ENCODE measurements at regions not wholly inside any gene's neighbourhood (a gene's known extent, or its start where the extent isn't known, plus 50 kb on each side); places are given as distances from the start of the nearest gene placed in this dataset.

- Histone ChIP-seq H3K9ac (ENCODE audit: low read length) (no peak overlapping the region), H3K36me3 (ENCODE audit: control insufficient read depth, insufficient read depth, low read length, severe bottlenecking) (no peaks in the 10 kb centered on the region), H3K4me3 (ENCODE audit: low read length) (no peak overlapping the region), H3K9me3 (ENCODE audit: control insufficient read depth, low read length) (peaks cover 26% of the 10 kb centered on the region), H3K4me1 (ENCODE audit: control insufficient read depth, insufficient read depth, low read length) (no peaks in the 10 kb centered on the region), H3K27me3 (replicated peaks; ENCODE audit: control insufficient read depth, insufficient read depth, low read length) (no peaks in the 10 kb centered on the region)
- DNase-seq (ENCODE audit: low read depth), result no peak
Observed at GRCh38 chr14:101351146-101351545, 210.1 kb upstream of the DIO3 start.

DNA sequence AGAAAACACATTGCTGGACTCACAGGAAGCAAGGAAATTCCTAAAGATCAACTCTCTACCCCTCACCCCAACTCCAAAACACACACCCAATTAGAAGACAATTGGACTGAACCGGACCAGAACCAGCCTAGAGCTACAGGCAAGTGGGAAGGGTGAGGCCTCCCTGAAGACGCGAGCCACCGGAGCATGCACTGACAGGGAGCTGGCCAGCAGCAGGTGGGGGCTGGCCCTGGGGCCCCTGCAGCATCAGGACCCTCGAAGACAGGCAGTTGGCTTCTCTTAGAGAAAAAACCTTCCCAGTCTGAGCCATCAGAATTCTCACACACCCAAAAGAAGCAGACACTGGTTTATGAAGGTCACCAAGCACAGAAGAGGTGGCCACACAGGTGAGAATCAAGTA is 209.5 kb upstream of the DIO3 start:
- no peaks in the 10 kb centered on the region for H3K36me3 ChIP-seq (ENCODE audit: control insufficient read depth, insufficient read depth, low read length, severe bottlenecking)
- H3K9ac ChIP-seq (ENCODE audit: low read length), result no peak overlapping the region
- H3K4me3 ChIP-seq (ENCODE audit: low read length), result no peak overlapping the region
- no peak for DNase-seq (ENCODE audit: low read depth)
- no peaks in the 10 kb centered on the region for H3K27me3 ChIP-seq (replicated peaks; ENCODE audit: control insufficient read depth, insufficient read depth, low read length)
- peaks cover 22% of the 10 kb centered on the region for H3K9me3 ChIP-seq (ENCODE audit: control insufficient read depth, low read length)
- no peaks in the 10 kb centered on the region for H3K4me1 ChIP-seq (ENCODE audit: control insufficient read depth, insufficient read depth, low read length)

GRCh38 chr14:101352567-101352966 is 208.7 kb upstream of the DIO3 start:
- Histone ChIP-seq H3K4me3 (ENCODE audit: low read length) (no peak overlapping the region), H3K9ac (ENCODE audit: low read length) (no peak overlapping the region), H3K27me3 (replicated peaks; ENCODE audit: control insufficient read depth, insufficient read depth, low read length) (no peaks in the 10 kb centered on the region), H3K36me3 (ENCODE audit: control insufficient read depth, insufficient read depth, low read length, severe bottlenecking) (no peaks in the 10 kb centered on the region), H3K4me1 (ENCODE audit: control insufficient read depth, insufficient read depth, low read length) (no peaks in the 10 kb centered on the region), H3K9me3 (ENCODE audit: control insufficient read depth, low read length) (peaks cover 22% of the 10 kb centered on the region)
- no peak for DNase-seq (ENCODE audit: low read depth)

DNA sequence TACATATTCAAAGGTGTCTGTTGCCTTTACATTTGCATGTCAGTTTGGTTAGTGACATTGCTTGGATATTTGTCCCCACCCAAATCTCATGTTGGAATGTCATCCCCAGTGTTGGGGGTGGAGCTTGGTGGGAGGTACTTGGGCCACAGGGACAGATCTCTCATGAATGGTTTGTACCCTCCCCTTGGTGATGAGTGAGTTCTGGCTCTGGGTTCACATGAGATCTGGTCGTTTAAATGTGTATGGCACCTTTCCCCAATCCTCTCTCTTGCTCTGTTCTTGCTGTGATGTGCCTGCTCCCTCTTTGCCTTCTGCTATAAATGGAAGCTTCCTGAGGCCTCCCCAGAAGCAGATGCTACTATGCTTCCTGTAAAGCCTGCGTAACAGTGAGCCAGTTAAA is 207.9 kb upstream of the DIO3 start:
- H3K4me3 ChIP-seq (ENCODE audit: low read length), result no peak overlapping the region
- no peaks in the 10 kb centered on the region for H3K4me1 ChIP-seq (ENCODE audit: control insufficient read depth, insufficient read depth, low read length)
- no peak for DNase-seq (ENCODE audit: low read depth)
- H3K9ac ChIP-seq (ENCODE audit: low read length), result no peak overlapping the region
- H3K9me3 ChIP-seq (ENCODE audit: control insufficient read depth, low read length), result peaks cover 22% of the 10 kb centered on the region
- H3K36me3 ChIP-seq (ENCODE audit: control insufficient read depth, insufficient read depth, low read length, severe bottlenecking), result no peaks in the 10 kb centered on the region
- H3K27me3 ChIP-seq (replicated peaks; ENCODE audit: control insufficient read depth, insufficient read depth, low read length), result no peaks in the 10 kb centered on the region

DNA sequence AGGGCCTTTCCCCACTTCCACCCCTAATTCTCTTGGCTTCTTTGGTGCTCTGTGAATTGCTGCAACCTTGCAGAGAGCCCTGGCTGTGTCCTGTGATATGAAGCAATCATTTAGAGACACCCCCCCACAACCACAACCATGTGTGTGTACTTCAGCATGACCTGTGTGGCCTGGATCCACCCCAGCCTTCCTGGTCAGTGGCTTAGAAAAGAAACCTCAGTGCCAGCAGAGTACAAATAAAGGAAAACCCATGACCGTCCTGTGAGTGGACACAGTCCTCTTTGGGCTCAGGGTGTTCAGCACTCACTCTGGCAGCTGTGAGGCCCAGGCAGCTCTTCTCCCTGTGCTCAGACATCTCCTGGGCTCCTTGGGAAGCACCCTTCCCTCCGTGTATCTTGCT is 206.6 kb upstream of the DIO3 start:
- no peak for DNase-seq (ENCODE audit: low read depth)
- Histone ChIP-seq H3K4me1 (ENCODE audit: control insufficient read depth, insufficient read depth, low read length) (peaks cover 10% of the 10 kb centered on the region), H3K9me3 (ENCODE audit: control insufficient read depth, low read length) (peaks cover 22% of the 10 kb centered on the region), H3K27me3 (replicated peaks; ENCODE audit: control insufficient read depth, insufficient read depth, low read length) (no peaks in the 10 kb centered on the region), H3K36me3 (ENCODE audit: control insufficient read depth, insufficient read depth, low read length, severe bottlenecking) (no peaks in the 10 kb centered on the region), H3K9ac (ENCODE audit: low read length) (no peak overlapping the region), H3K4me3 (ENCODE audit: low read length) (no peak overlapping the region)

DNA sequence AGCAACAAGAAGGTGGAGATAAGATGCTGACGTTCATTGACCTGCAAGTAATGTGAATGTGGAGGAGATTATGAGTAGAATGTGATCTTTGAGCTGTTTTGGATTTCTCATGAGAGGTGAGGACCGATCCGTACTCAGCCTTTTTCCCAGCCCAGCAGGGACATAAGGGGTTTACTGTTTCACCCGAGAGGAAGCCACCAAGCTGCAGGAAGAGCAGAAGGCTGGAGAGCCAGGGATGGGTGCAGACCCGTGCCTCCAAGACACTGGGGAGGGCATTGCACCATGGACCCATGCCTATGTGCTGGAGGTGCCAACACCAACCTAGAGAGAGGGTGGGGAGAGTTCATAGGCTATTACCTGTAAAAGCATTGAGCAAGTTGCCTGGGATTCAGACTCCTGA is 206.0 kb upstream of the DIO3 start:
- Histone ChIP-seq H3K36me3 (ENCODE audit: control insufficient read depth, insufficient read depth, low read length, severe bottlenecking) (no peaks in the 10 kb centered on the region), H3K4me3 (ENCODE audit: low read length) (no peak overlapping the region), H3K4me1 (ENCODE audit: control insufficient read depth, insufficient read depth, low read length) (peaks cover 16% of the 10 kb centered on the region), H3K9ac (ENCODE audit: low read length) (no peak overlapping the region), H3K9me3 (ENCODE audit: control insufficient read depth, low read length) (peaks cover 22% of the 10 kb centered on the region), H3K27me3 (replicated peaks; ENCODE audit: control insufficient read depth, insufficient read depth, low read length) (no peaks in the 10 kb centered on the region)
- no peak for DNase-seq (ENCODE audit: low read depth)

DNA sequence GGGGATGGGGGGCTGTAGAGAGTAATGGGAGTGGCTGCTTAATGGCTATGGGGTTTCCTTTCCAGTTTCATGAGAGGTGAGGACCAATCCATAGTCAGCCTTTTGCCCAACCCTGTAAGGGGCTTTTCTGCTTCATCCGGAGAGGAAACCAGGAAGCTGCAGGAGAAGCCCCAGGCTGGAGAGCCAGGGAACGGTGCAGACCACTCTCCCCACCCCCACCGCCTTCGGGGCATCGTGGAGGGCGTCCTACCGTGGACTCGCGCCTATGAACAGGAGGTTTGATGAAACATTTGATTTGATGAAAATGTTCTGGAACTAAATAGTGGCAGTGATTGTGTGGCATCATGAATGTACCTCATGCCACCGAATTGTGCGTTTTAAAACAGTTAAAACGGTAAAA is 204.3 kb upstream of the DIO3 start:
- DNase-seq (ENCODE audit: low read depth), result no peak

DNA sequence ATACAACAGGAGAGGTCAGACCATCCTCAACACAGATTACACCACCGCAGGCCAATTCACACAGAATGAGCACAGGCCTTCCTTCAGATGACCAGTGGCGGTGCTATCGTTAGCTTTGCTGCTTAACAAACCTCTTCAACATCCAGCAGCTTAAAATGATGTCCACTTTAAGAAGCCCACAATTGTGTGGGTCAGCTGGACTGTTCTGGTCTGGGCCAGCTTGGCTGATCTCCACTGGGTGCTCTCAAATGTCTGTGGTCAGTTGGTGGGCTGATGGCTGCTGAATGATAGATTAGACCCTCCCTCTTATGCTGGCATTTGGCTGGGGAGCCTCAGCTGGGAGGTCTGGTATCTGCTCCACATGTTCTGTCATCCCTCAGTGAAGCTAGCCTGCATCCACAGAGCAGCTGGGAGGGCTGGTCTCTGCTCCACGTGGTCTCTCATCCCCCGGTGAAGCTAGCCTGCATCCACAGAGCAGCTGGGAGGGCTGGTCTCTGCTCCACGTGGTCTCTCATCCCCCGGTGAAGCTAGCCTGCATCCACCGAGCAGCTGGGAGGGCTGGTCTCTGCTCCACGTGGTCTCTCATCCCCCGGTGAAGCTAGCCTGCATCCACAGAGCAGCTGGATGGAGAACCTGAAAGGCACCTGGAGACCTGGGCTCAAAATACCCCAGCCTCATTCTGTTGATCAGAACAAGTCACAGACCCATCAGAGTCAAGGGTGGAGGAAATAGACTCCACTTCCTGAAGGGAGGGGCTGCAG is 203.6 kb upstream of the DIO3 start:
- no peak for DNase-seq (ENCODE audit: low read depth)

More for the DNA sequence above, 204.3 kb upstream of the DIO3 start:
- peaks cover 24% of the 10 kb centered on the region for H3K4me1 ChIP-seq (ENCODE audit: control insufficient read depth, insufficient read depth, low read length)
- no peak overlapping the region for H3K9ac ChIP-seq (ENCODE audit: low read length)
- no peak overlapping the region for H3K4me3 ChIP-seq (ENCODE audit: low read length)
- no peaks in the 10 kb centered on the region for H3K36me3 ChIP-seq (ENCODE audit: control insufficient read depth, insufficient read depth, low read length, severe bottlenecking)
- peaks cover 22% of the 10 kb centered on the region for H3K9me3 ChIP-seq (ENCODE audit: control insufficient read depth, low read length)
- H3K27me3 ChIP-seq (replicated peaks; ENCODE audit: control insufficient read depth, insufficient read depth, low read length), result peaks cover 3% of the 10 kb centered on the region

DNA sequence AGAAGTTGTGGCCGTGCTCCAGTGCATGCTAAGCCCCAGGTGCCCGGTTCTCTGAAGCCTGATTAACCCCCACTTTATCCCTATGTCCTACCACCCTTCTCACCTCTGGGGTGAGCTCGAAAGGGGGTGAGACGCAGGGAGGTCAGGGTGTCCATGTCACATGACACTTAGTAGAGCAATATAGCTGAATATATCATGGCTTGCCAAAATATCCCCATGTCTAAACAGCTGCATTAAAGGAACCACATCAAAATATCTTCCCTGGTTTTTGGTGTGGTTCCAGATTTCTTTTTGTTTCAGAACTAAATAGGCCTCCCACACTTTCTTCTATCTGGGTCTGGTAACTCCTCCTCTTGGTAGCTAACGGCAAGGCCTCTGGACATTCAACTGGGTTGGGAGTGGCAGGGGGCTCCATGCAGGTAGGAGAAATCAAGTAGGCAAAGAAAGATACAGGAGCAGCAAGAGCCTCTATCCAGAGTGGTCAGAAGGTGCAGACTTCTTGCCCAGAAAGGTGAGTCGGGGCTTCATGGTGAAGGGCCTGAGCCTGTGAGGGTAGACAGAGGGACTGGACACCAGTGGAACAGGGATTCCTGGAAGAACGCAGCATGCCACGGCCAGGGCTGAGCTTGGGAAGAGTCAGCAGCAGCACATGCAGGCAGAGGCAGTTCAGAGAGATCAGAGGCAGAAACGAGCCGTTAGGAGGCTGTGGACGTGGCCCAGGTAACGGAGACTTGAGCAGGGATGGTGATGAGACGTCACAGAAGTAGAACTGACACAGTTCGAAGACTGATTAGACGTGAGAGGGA is 202.8 kb upstream of the DIO3 start:
- no peak for DNase-seq (ENCODE audit: low read depth)
- Histone ChIP-seq H3K27me3 (replicated peaks; ENCODE audit: control insufficient read depth, insufficient read depth, low read length) (peaks cover 3% of the 10 kb centered on the region), H3K9me3 (ENCODE audit: control insufficient read depth, low read length) (peaks cover 16% of the 10 kb centered on the region), H3K9ac (ENCODE audit: low read length) (peak overlapping the region; percentile 52), H3K4me1 (ENCODE audit: control insufficient read depth, insufficient read depth, low read length) (peaks cover 26% of the 10 kb centered on the region), H3K4me3 (ENCODE audit: low read length) (no peak overlapping the region), H3K36me3 (ENCODE audit: control insufficient read depth, insufficient read depth, low read length, severe bottlenecking) (no peaks in the 10 kb centered on the region)

More for the DNA sequence above, 203.6 kb upstream of the DIO3 start:
- H3K4me1 ChIP-seq (ENCODE audit: control insufficient read depth, insufficient read depth, low read length), result peaks cover 24% of the 10 kb centered on the region
- peaks cover 22% of the 10 kb centered on the region for H3K9me3 ChIP-seq (ENCODE audit: control insufficient read depth, low read length)
- no peak overlapping the region for H3K9ac ChIP-seq (ENCODE audit: low read length)
- H3K36me3 ChIP-seq (ENCODE audit: control insufficient read depth, insufficient read depth, low read length, severe bottlenecking), result no peaks in the 10 kb centered on the region
- H3K4me3 ChIP-seq (ENCODE audit: low read length), result no peak overlapping the region
- peaks cover 3% of the 10 kb centered on the region for H3K27me3 ChIP-seq (replicated peaks; ENCODE audit: control insufficient read depth, insufficient read depth, low read length)

DNA sequence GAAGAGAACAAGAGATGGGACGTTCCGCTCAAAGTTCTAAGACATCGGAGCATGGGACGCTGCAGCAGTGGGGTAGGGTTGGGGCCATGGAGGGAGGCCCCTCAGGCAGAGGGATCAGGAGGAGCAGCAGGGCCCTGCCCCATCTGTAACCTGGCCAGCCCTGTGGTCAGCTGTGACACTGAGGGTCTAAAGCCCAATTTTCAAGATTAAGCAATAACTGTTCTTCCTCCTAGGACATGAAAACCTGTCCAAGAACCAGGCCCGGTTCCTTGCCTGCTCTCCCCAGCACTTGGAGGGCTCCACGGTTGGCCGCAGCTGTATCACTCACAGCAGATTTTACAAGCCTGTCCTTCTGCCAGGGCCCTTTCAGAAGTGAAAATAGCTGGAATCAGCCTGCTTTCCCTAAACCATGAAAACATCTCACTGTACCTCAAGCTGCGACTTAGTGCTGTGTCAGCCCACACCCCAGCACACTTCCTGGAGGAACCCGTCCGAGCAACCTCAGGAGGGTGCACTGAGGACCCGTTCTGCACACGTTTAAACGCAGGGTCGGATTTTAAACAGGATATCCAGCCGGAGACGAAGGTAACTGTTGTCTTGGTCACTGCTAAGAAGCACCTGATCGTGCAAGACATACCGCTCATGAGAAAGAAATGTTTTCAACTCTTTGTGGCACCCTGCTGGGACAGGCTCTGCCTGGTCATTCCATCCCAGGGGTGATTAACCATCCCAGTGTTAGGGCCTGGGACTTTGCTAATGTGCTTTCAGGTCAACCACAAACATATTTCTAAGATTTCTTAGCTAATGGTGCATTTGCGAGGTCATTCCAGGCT is 201.9 kb upstream of the DIO3 start:
- peaks cover 7% of the 10 kb centered on the region for H3K9me3 ChIP-seq (ENCODE audit: control insufficient read depth, low read length)
- peak overlapping the region; percentile 52 for H3K9ac ChIP-seq (ENCODE audit: low read length)
- H3K27me3 ChIP-seq (replicated peaks; ENCODE audit: control insufficient read depth, insufficient read depth, low read length), result peaks cover 3% of the 10 kb centered on the region
- H3K4me1 ChIP-seq (ENCODE audit: control insufficient read depth, insufficient read depth, low read length), result peaks cover 35% of the 10 kb centered on the region
- no peak for DNase-seq (ENCODE audit: low read depth)
- no peaks in the 10 kb centered on the region for H3K36me3 ChIP-seq (ENCODE audit: control insufficient read depth, insufficient read depth, low read length, severe bottlenecking)
- peak overlapping the region; percentile 39 for H3K4me3 ChIP-seq (ENCODE audit: low read length)

Measured in adipocyte (in vitro differentiated cells).